GM18951 (cell line): ENCODE measurements at regions not wholly inside any gene's neighbourhood (a gene's known extent, or its start where the extent isn't known, plus 50 kb on each side); places are given as distances from the start of the nearest gene placed in this dataset.
"Not testable (repeated sequence)": the region's sequence is repeated elsewhere in the genome, so short reads cannot be mapped to it uniquely, and the experiment has no call there.

ENCODE experiments used
- POLR2A ChIP-seq: IDR thresholded peaks from 4 replicates; pipeline ENCODE4 v1.6.1; 2011; ENCODE audit warnings: mild to moderate bottlenecking; ENCODE audit not compliant: insufficient read length, insufficient read depth; ENCODE audit errors: extremely low read depth
- in situ Hi-C: fragments of 300-500 bp; cut with MboI; formaldehyde crosslinking; loops from one replicate; pipeline ENCODE4 v1.12.0; 2022; ENCODE audit warnings: low sequenced_read_pairs, mixed read lengths, inconsistent platforms; ENCODE audit not compliant: unreplicated experiment

DNA sequence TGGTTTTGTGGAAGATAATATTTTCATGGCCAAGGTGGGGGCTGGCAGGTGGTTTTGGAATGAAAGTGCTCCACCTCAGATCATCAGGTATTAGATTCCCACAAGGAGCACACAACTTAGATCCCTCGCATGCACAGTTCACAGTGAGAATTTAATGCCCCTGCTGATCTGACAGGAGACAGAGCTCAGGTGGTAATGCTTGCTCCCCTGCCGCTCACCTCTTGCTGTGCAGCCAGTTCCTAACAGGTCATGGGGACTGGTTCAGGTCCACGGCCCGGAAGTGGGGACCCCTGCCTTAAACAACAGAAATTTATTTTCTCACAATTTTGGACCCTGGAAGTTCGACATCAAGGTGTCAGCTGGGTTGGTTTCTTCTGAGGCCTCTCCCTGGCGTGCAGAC lies 668.7 kb upstream of the ZNF608 start:
- TF ChIP-seq POLR2A = no peak
- in situ Hi-C loops = no loop called here

DNA sequence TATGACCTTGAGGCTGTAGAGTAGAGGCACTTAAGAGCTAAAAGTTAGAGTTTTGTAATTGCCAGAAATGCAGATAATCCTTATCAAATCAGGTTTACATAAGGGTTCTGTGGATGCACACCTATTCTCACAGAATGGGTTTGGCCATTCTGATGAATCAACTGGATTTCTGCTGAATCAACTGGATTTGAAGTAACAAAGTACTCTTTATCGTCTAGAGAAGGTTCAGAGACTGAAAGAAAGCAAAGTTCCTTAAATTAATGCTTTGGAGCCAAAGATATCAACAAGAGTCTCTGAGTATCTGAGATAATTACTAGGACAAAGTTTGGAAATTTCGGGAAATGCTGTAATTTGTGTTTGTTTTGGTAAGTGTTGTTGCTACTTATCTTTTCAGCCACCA lies 669.6 kb upstream of the ZNF608 start:
- in situ Hi-C loops = no loop called here
- TF ChIP-seq POLR2A = no peak

- in situ Hi-C loops = no loop called here
Observed at GRCh38 chr5:125421006-125421405, 674.6 kb upstream of the ZNF608 start.

DNA sequence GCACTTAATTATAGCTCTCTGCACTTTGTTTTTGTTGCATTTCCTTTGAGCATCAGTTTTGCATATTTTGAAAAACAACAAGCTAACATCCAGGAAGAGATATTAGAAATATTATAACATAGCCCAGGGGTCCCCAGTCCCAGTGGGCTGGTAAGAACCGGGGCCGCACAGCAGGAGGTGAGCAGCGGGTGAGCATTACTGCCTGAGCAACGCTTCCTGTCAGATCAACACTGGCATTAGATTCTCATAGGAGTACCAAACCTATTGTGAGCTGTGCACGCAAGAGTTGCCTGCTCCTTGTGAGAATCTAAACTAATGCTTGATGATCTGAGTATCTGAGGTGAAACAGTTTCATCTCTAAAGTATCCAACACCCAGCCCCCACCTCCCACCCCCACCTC lies 675.9 kb upstream of the ZNF608 start:
- TF ChIP-seq POLR2A = no peak
- in situ Hi-C loops = no loop called here

More at GRCh38 chr5:125421006-125421405, 674.6 kb upstream of the ZNF608 start:
- TF ChIP-seq POLR2A = no peak

DNA sequence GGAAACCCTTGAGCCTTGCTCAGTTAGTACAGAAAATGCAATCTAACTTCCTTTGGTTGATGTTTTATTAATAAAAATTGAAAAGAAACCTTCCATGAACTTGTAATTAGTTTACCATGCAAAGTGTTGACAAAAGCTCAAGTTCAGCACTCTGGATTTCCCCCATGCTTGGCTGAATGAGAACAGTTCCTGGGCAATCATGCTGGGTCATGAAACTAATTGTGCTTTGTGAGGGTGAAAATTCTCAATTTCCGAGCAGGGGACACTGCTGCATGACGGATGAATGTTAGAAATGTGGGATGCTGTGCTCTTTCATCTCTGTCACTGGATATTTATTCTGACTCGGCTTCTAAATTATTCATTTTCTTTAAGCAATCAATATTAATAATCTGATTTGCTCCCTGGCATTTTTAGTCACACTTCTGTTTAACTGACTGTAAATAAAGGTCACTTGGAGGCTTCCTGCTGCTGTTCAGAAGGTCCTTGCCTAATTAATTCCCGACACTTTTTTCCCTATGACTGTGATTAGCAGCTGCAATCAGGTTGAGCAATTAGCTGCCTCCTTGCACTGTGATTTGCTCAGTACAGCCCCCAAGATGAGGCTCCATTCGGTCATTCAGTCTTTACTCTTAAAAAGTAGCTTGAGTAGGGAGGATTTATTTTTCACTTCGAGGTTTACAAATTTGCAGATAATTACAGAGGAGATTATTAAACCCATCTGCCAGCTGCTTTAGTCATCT lies 678.1 kb upstream of the ZNF608 start:
- in situ Hi-C loops = no loop called here
- no peak for TF ChIP-seq POLR2A

- TF ChIP-seq POLR2A = no peak
- in situ Hi-C loops = no loop called here
Observed at GRCh38 chr5:125429498-125429897, 683.1 kb upstream of the ZNF608 start.

DNA sequence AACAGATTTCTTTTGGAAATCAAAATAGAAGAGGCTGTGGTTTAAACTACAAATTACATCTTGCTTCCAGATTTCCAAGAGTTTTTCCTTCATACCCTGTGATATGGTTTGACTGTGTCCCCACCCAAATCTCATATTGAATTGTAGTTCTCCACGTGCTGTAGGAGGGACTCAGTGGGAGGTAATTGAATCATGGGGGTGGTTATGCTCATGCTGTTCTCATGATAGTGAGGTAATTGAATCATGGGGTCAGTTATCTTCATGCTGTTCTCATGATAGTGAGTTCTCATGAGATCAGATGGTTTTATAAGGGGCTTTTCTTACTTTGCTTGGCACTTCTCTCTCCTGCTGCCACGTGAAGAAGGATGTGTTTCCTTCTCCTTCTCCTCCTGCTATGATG lies 687.0 kb upstream of the ZNF608 start:
- in situ Hi-C loops = no loop called here
- no peak for TF ChIP-seq POLR2A

GRCh38 chr5:125439243-125439642 lies 692.8 kb upstream of the ZNF608 start:
- in situ Hi-C loops = no loop called here

GRCh38 chr5:125440905-125441304 lies 694.5 kb upstream of the ZNF608 start:
- in situ Hi-C loops = no loop called here
- no peak for TF ChIP-seq POLR2A

More at GRCh38 chr5:125439243-125439642, 692.8 kb upstream of the ZNF608 start:
- no peak for TF ChIP-seq POLR2A

DNA sequence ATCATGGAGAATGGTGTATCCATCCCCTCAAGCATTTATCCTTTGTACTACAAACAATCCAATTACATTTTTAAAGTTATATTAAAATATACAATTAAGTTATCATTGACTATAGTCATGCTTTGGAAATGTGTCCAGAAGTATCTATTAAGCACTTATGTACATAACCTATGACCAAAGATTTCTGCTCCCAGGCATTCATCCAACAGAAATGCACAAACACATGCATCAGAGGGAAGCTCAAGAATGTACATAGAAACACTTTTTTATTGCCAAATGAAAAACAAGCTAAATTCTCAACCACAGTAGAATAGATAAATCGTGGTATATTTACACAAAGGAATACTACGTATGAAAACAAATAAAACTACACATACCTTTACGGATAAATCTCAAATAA lies 700.5 kb upstream of the ZNF608 start:
- TF ChIP-seq POLR2A = no peak
- in situ Hi-C loops = no loop called here

DNA sequence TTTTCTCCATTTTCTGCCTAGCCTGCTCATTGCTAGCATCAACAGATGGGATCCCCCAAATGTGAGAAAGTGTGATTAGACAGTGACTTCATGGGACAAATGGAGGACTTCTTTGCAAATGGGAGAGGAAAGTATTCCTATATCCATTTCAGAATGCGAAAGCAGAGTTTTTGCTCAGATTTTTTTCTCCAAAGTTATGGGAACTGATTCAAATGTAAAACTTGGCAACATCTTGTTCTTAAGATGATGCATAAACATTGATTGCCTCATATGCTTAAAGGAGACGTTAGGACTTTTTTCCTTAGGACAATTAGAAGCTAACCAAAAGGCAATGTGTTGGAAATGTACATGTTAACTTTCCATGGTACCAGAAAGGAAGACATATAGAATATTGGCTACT lies 704.3 kb upstream of the ZNF608 start:
- in situ Hi-C loops = no loop called here
- TF ChIP-seq POLR2A = no peak

DNA sequence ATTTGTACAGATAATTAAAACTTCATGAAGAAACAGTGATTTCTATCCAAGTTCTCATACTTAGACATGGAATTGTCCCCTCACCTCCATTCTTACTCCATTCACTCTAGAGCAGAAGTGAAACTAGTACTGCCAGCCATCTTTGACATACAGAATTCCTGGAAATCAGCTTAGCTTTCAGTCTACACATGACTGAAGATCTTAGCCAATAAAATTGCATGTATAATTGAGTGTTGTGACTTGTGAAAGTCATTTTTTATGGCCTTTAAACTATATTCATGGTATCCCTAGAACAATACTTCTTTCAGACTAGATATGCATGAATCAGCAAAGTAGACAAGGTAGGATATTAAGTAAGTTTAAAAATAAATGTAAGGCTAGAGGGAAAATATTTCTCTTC lies 705.2 kb upstream of the ZNF608 start:
- TF ChIP-seq POLR2A = no peak
- in situ Hi-C loops = no loop called here

GRCh38 chr5:125452991-125453390 lies 706.6 kb upstream of the ZNF608 start:
- no peak for TF ChIP-seq POLR2A

GRCh38 chr5:125455041-125455440 lies 708.6 kb upstream of the ZNF608 start:
- in situ Hi-C loops = no loop called here
- TF ChIP-seq POLR2A = no peak

More at GRCh38 chr5:125452991-125453390, 706.6 kb upstream of the ZNF608 start:
- in situ Hi-C loops = no loop called here

GRCh38 chr5:125456005-125456404 lies 709.6 kb upstream of the ZNF608 start:
- in situ Hi-C loops = not testable (repeated sequence)
